Immature natural killer cell (primary cell): ENCODE measurements at regions not wholly inside any gene's neighbourhood (a gene's known extent, or its start where the extent isn't known, plus 50 kb on each side); places are given as distances from the start of the nearest gene placed in this dataset.
"Not testable (repeated sequence)": the region's sequence is repeated elsewhere in the genome, so short reads cannot be mapped to it uniquely, and the experiment has no call there.

Experiments
- DNase-seq, 3 donors: peaks; one replicate each; pipeline ENCODE4 v3.0.0; 2022; ENCODE audit warnings: mixed read lengths in 1 of 3
- H3K27ac Mint-ChIP-seq, 6 donors: one replicate each; pipeline ENCODE4 v1.8.0; 2020; ENCODE audit warnings: mixed read lengths in 6 of 6, mild to moderate bottlenecking in 5 of 6, inconsistent platforms in 4 of 6, moderate library complexity in 3 of 6
- H3K27me3 Mint-ChIP-seq, 3 donors: one replicate each; pipeline ENCODE4 v1.8.0; 2020 to 2021; ENCODE audit warnings: low read depth in 3 of 3, mild to moderate bottlenecking in 3 of 3, mixed read lengths in 3 of 3, moderate library complexity in 3 of 3, inconsistent platforms in 1 of 3
- H3K36me3 Mint-ChIP-seq, 3 donors: one replicate each; pipeline ENCODE4 v1.8.0; 2020; ENCODE audit warnings: mixed read lengths in 3 of 3, inconsistent platforms in 2 of 3, mild to moderate bottlenecking in 2 of 3
- H3K4me1 Mint-ChIP-seq, 2 donors: one replicate each; pipeline ENCODE4 v1.8.0; 2020; ENCODE audit warnings: inconsistent platforms in 2 of 2, mild to moderate bottlenecking in 2 of 2, mixed read lengths in 2 of 2, moderate library complexity in 1 of 2
- H3K4me3 Mint-ChIP-seq, 5 donors: one replicate each; pipeline ENCODE4 v1.8.0; 2020; ENCODE audit warnings: mild to moderate bottlenecking in 5 of 5, mixed read lengths in 5 of 5, inconsistent platforms in 3 of 5, moderate library complexity in 3 of 5
- H3K9me3 Mint-ChIP-seq, 6 donors: one replicate each; pipeline ENCODE4 v1.8.0; 2020; ENCODE audit warnings: mild to moderate bottlenecking in 6 of 6, mixed read lengths in 6 of 6, inconsistent platforms in 4 of 6, moderate library complexity in 3 of 6

GRCh38 chr4:86521373-86521969 is 72.6 kb upstream of the PTPN13 start:
- H3K9me3 Mint-ChIP-seq, result peaks cover 0 to 22% (median 9%) of the 10 kb centered on the region in 6 donors
- DNase-seq, result no peak
- H3K4me3 Mint-ChIP-seq, result no peak overlapping the region
- H3K4me1 Mint-ChIP-seq, result no peaks in the 10 kb centered on the region
- H3K27me3 Mint-ChIP-seq, result peaks cover 0 to 4% (median 0%) of the 10 kb centered on the region in 3 donors
- H3K27ac Mint-ChIP-seq, result no peak overlapping the region
- H3K36me3 Mint-ChIP-seq, result no peaks in the 10 kb centered on the region

GRCh38 chr4:86522349-86522748 is 71.8 kb upstream of the PTPN13 start:
- Mint-ChIP-seq H3K9me3 (peaks cover 0 to 22% (median 9%) of the 10 kb centered on the region in 6 donors), H3K4me3 (no peak overlapping the region), H3K4me1 (no peaks in the 10 kb centered on the region), H3K36me3 (no peaks in the 10 kb centered on the region), H3K27me3 (peaks cover 0 to 4% (median 0%) of the 10 kb centered on the region in 3 donors), H3K27ac (no peak overlapping the region)
- DNase-seq, result no peak

GRCh38 chr4:86523333-86523732 is 70.8 kb upstream of the PTPN13 start:
- no peak for DNase-seq
- Mint-ChIP-seq H3K36me3 (no peaks in the 10 kb centered on the region), H3K27ac (no peak overlapping the region), H3K9me3 (peaks cover 0 to 19% (median 9%) of the 10 kb centered on the region in 6 donors), H3K27me3 (peaks cover 0 to 4% (median 0%) of the 10 kb centered on the region in 3 donors), H3K4me3 (no peak overlapping the region), H3K4me1 (no peaks in the 10 kb centered on the region)

- H3K27me3 Mint-ChIP-seq, H3K27ac Mint-ChIP-seq, H3K9me3 Mint-ChIP-seq, H3K4me3 Mint-ChIP-seq, H3K36me3 Mint-ChIP-seq, H3K4me1 Mint-ChIP-seq, DNase-seq: not testable (repeated sequence)
These were observed 66.4 kb upstream of the PTPN13 start for GRCh38 chr4:86527713-86528112.

GRCh38 chr4:86529436-86529835 is 64.7 kb upstream of the PTPN13 start:
- Mint-ChIP-seq H3K36me3 (no peaks in the 10 kb centered on the region), H3K27ac (no peak overlapping the region), H3K9me3 (peaks cover 0 to 5% (median 0%) of the 10 kb centered on the region in 6 donors), H3K4me1 (no peaks in the 10 kb centered on the region), H3K27me3 (peaks cover 0 to 2% (median 0%) of the 10 kb centered on the region in 3 donors), H3K4me3 (no peak overlapping the region)
- no peak for DNase-seq

GRCh38 chr4:86530183-86530582 is 63.9 kb upstream of the PTPN13 start:
- Mint-ChIP-seq H3K4me3 (no peak overlapping the region), H3K27me3 (peaks cover 0 to 2% (median 0%) of the 10 kb centered on the region in 3 donors), H3K36me3 (no peaks in the 10 kb centered on the region), H3K9me3 (peaks cover 0 to 5% (median 0%) of the 10 kb centered on the region in 6 donors), H3K27ac (no peak overlapping the region), H3K4me1 (no peaks in the 10 kb centered on the region)
- no peak for DNase-seq

GRCh38 chr4:86531440-86531839 is 62.7 kb upstream of the PTPN13 start:
- Mint-ChIP-seq H3K27ac (no peak overlapping the region), H3K4me3 (no peak overlapping the region), H3K36me3 (no peaks in the 10 kb centered on the region)

GRCh38 chr4:86532851-86533250 is 61.3 kb upstream of the PTPN13 start:
- Mint-ChIP-seq H3K4me3 (no peak overlapping the region), H3K36me3 (no peaks in the 10 kb centered on the region), H3K4me1 (no peaks in the 10 kb centered on the region), H3K27me3 (peaks cover 0 to 2% (median 0%) of the 10 kb centered on the region in 3 donors), H3K27ac (no peak overlapping the region), H3K9me3 (peaks cover 0 to 4% (median 0%) of the 10 kb centered on the region in 6 donors)
- no peak for DNase-seq

More at GRCh38 chr4:86531440-86531839, 62.7 kb upstream of the PTPN13 start:
- H3K9me3 Mint-ChIP-seq, result peaks cover 0 to 2% (median 0%) of the 10 kb centered on the region in 6 donors
- no peak for DNase-seq
- peaks cover 0 to 2% (median 0%) of the 10 kb centered on the region in 3 donors for H3K27me3 Mint-ChIP-seq
- no peaks in the 10 kb centered on the region for H3K4me1 Mint-ChIP-seq

- Mint-ChIP-seq H3K27ac (no peak overlapping the region), H3K9me3 (peaks cover 0 to 7% (median 0%) of the 10 kb centered on the region in 6 donors), H3K27me3 (peaks cover 0 to 2% (median 0%) of the 10 kb centered on the region in 3 donors), H3K4me3 (no peak overlapping the region), H3K36me3 (no peaks in the 10 kb centered on the region), H3K4me1 (no peaks in the 10 kb centered on the region)
- no peak for DNase-seq
These were observed 58.0 kb upstream of the PTPN13 start for GRCh38 chr4:86536151-86536550.

GRCh38 chr4:86542319-86543027 is 51.6 kb upstream of the PTPN13 start:
- peaks cover 0 to 10% (median 2%) of the 10 kb centered on the region in 6 donors for H3K9me3 Mint-ChIP-seq
- H3K4me3 Mint-ChIP-seq, result no peak overlapping the region
- peaks cover 1 to 3% (median 2%) of the 10 kb centered on the region in 3 donors for H3K27me3 Mint-ChIP-seq
- H3K36me3 Mint-ChIP-seq, result no peaks in the 10 kb centered on the region
- H3K27ac Mint-ChIP-seq, result no peak overlapping the region
- H3K4me1 Mint-ChIP-seq, result peaks cover 0 to 10% of the 10 kb centered on the region in 2 donors
- no peak for DNase-seq

- Mint-ChIP-seq H3K27ac (no peak overlapping the region), H3K9me3 (peaks cover 0 to 10% (median 2%) of the 10 kb centered on the region in 6 donors), H3K4me3 (no peak overlapping the region), H3K36me3 (no peaks in the 10 kb centered on the region), H3K27me3 (peaks cover 1 to 3% (median 2%) of the 10 kb centered on the region in 3 donors), H3K4me1 (peaks cover 0 to 10% of the 10 kb centered on the region in 2 donors)
- DNase-seq, result no peak
These were observed 51.0 kb upstream of the PTPN13 start for GRCh38 chr4:86543080-86543479.

GRCh38 chr4:86543560-86544309 is 50.4 kb upstream of the PTPN13 start:
- Mint-ChIP-seq H3K4me3 (no peak overlapping the region), H3K27ac (no peak overlapping the region), H3K36me3 (no peaks in the 10 kb centered on the region), H3K9me3 (peaks cover 0 to 10% (median 2%) of the 10 kb centered on the region in 6 donors), H3K4me1 (peaks cover 0 to 10% of the 10 kb centered on the region in 2 donors), H3K27me3 (peaks cover 1 to 3% (median 2%) of the 10 kb centered on the region in 3 donors)
- DNase-seq, result no peak

- DNase-seq, result no peak
- Mint-ChIP-seq H3K4me1 (peaks cover 0 to 10% of the 10 kb centered on the region in 2 donors), H3K36me3 (no peaks in the 10 kb centered on the region), H3K27ac (no peak overlapping the region), H3K9me3 (peaks cover 0 to 10% (median 2%) of the 10 kb centered on the region in 6 donors), H3K4me3 (no peak overlapping the region), H3K27me3 (peaks cover 1 to 3% (median 2%) of the 10 kb centered on the region in 3 donors)
These were observed 49.7 kb upstream of the PTPN13 start for GRCh38 chr4:86544310-86544966.
